Neural cell (in vitro differentiated cells): ENCODE measurements at regions not wholly inside any gene's neighbourhood (a gene's known extent, or its start where the extent isn't known, plus 50 kb on each side); places are given as distances from the start of the nearest gene placed in this dataset.

Experiments used
- H2AFZ ChIP-seq: fragments of 200-600, 300-800 bp; sonication (generic), shearing (Covaris generic); 2 replicates; pipeline ENCODE4 v1.6.0; 2014; ENCODE audit warnings: low read depth, mild to moderate bottlenecking, antibody characterized with exemption, low read length, moderate library complexity
- H3F3A ChIP-seq: fragments of 200-600 bp; shearing (Covaris generic); 2 replicates; pipeline ENCODE4 v1.6.1; 2016; ENCODE audit warnings: mild to moderate bottlenecking, moderate library complexity, mixed read lengths, antibody characterized with exemption, low read length; ENCODE audit not compliant: insufficient read depth, poor library complexity, severe bottlenecking
- H3K27ac ChIP-seq: fragments of 200-600, 300-800 bp; sonication (generic), shearing (Covaris generic); 2 replicates; pipeline ENCODE4 v1.5.1; 2014; ENCODE audit warnings: mild to moderate bottlenecking, low read length, moderate library complexity
- H3K27me3 ChIP-seq: fragments of 300-800, 200-600 bp; sonication (generic), shearing (Covaris generic); 2 replicates; pipeline ENCODE4 v1.6.0; 2014; ENCODE audit warnings: mild to moderate bottlenecking, low read depth, low read length, moderate library complexity; ENCODE audit not compliant: insufficient read depth
- H3K36me3 ChIP-seq: fragments of 300-800, 200-600 bp; sonication (generic), shearing (Covaris generic); 2 replicates; pipeline ENCODE4 v1.5.1; 2014; ENCODE audit warnings: mild to moderate bottlenecking, antibody characterized with exemption, low read length, moderate library complexity; ENCODE audit not compliant: insufficient read depth
- H3K4me2 ChIP-seq: fragments of 300-800, 200-600 bp; sonication (generic), shearing (Covaris generic); 2 replicates; pipeline ENCODE4 v1.6.0; 2014; ENCODE audit warnings: mild to moderate bottlenecking, low read length
- H3K4me3 ChIP-seq: fragments of 300-800, 200-600 bp; sonication (generic), shearing (Covaris generic); 2 replicates; pipeline ENCODE4 v1.5.1; 2014; ENCODE audit warnings: mild to moderate bottlenecking, low read length, moderate library complexity
- H3K79me2 ChIP-seq: fragments of 200-600 bp; shearing (Covaris generic); replicated peaks from 2 replicates; pipeline ENCODE4 v1.6.0; 2014; ENCODE audit warnings: mild to moderate bottlenecking, low read length, moderate library complexity; ENCODE audit not compliant: insufficient read depth
- H3K9ac ChIP-seq: fragments of 300-800, 200-600 bp; sonication (generic), shearing (Covaris generic); 2 replicates; pipeline ENCODE4 v1.6.1; 2016; ENCODE audit warnings: mild to moderate bottlenecking, low read length, mixed read lengths
- H3K9me2 ChIP-seq: fragments of 200-600 bp; shearing (Covaris generic); 2 replicates; pipeline ENCODE4 v1.6.1; 2016; ENCODE audit warnings: mild to moderate bottlenecking, low read length, mixed read lengths; ENCODE audit not compliant: insufficient read depth
- H3K9me3 ChIP-seq: fragments of 200-600, 300-800 bp; sonication (generic), shearing (Covaris generic); 2 replicates; pipeline ENCODE4 v1.6.1; 2016; ENCODE audit warnings: mild to moderate bottlenecking, mixed run types, low read length, moderate library complexity, mixed read lengths
- H4K20me1 ChIP-seq: fragments of 200-600 bp; shearing (Covaris generic); 2 replicates; pipeline ENCODE4 v1.6.1; 2016; ENCODE audit warnings: mild to moderate bottlenecking, mixed run types; ENCODE audit not compliant: insufficient read depth
- CTCF ChIP-seq: fragments of 450-650 bp; IDR thresholded peaks from 2 replicates; pipeline ENCODE4 v1.5.1; 2014; ENCODE audit warnings: antibody characterized with exemption, mild to moderate bottlenecking, moderate library complexity; ENCODE audit not compliant: poor library complexity, severe bottlenecking
- EP300 ChIP-seq: fragments of 450-650 bp; conservative IDR thresholded peaks from 2 replicates; pipeline ENCODE4 v1.6.1; 2014; ENCODE audit warnings: antibody characterized with exemption, mild to moderate bottlenecking, moderate library complexity; ENCODE audit not compliant: poor library complexity, severe bottlenecking
- EZH2 ChIP-seq: fragments of 200-600, 300-800 bp; shearing (Covaris generic), sonication (generic); IDR thresholded peaks from 2 replicates; pipeline ENCODE4 v1.6.1; 2014; ENCODE audit warnings: antibody characterized with exemption, low read length, borderline replicate concordance, mild to moderate bottlenecking; ENCODE audit not compliant: insufficient read depth, poor library complexity, severe bottlenecking
- MXI1 ChIP-seq: fragments of 450-650 bp; conservative IDR thresholded peaks from 2 replicates; pipeline ENCODE4 v1.6.1; 2014; ENCODE audit warnings: antibody characterized with exemption, mild to moderate bottlenecking; ENCODE audit not compliant: poor library complexity, severe bottlenecking
- POLR2AphosphoS5 ChIP-seq: IDR thresholded peaks from 2 replicates; pipeline ENCODE4 v1.6.1; 2012
- RAD21 ChIP-seq: fragments of 450-650 bp; conservative IDR thresholded peaks from 2 replicates; pipeline ENCODE4 v1.6.1; 2014; ENCODE audit warnings: antibody characterized with exemption, mild to moderate bottlenecking, moderate library complexity
- REST ChIP-seq: IDR thresholded peaks from 2 replicates; pipeline ENCODE4 v1.6.1; 2012; ENCODE audit warnings: borderline replicate concordance
- SMC3 ChIP-seq: fragments of 450-650 bp; conservative IDR thresholded peaks from 2 replicates; pipeline ENCODE4 v1.6.1; 2014; ENCODE audit warnings: antibody characterized with exemption, mild to moderate bottlenecking, moderate library complexity; ENCODE audit not compliant: poor library complexity
- TAF1 ChIP-seq: IDR thresholded peaks from 2 replicates; pipeline ENCODE4 v1.6.1; 2012; ENCODE audit warnings: low read depth

GRCh38 chr5:15417156-15417555 is 82.8 kb upstream of the FBXL7 start (continued):
- no peak for TF ChIP-seq EP300
- no peak for TF ChIP-seq TAF1

- Histone ChIP-seq H2AFZ (no peak overlapping the region), H3K9me2 (no peaks in the 10 kb centered on the region), H3K4me3 (no peak overlapping the region), H4K20me1 (no peaks in the 10 kb centered on the region), H3K9me3 (no peaks in the 10 kb centered on the region), H3K36me3 (no peaks in the 10 kb centered on the region), H3K27me3 (no peaks in the 10 kb centered on the region), H3K79me2 (no peaks in the 10 kb centered on the region), H3F3A (no peaks in the 10 kb centered on the region), H3K4me2 (no peak overlapping the region), H3K9ac (no peak overlapping the region), H3K27ac (no peak overlapping the region)
- no peak for TF ChIP-seq EZH2
- no peak for TF ChIP-seq POLR2AphosphoS5
- TF ChIP-seq SMC3 = no peak
- TF ChIP-seq RAD21 = no peak
- TF ChIP-seq CTCF = no peak
- TF ChIP-seq MXI1 = no peak
- no peak for TF ChIP-seq REST
- TF ChIP-seq TAF1 = no peak
These were observed 93.5 kb upstream of the FBXL7 start for GRCh38 chr5:15406478-15406877.

GRCh38 chr5:15393146-15393545 is 106.8 kb upstream of the FBXL7 start:
- Histone ChIP-seq H3K9ac (no peak overlapping the region), H3K4me2 (no peak overlapping the region), H2AFZ (no peak overlapping the region), H3F3A (no peaks in the 10 kb centered on the region), H3K79me2 (no peaks in the 10 kb centered on the region), H3K9me3 (no peaks in the 10 kb centered on the region), H3K27ac (no peak overlapping the region), H3K4me3 (no peak overlapping the region), H4K20me1 (no peaks in the 10 kb centered on the region), H3K36me3 (no peaks in the 10 kb centered on the region), H3K27me3 (no peaks in the 10 kb centered on the region), H3K9me2 (no peaks in the 10 kb centered on the region)
- TF ChIP-seq TAF1 (no peak), REST (no peak), RAD21 (no peak)
